Uterus (tissue), 2 donors: ENCODE measurements at regions not wholly inside any gene's neighbourhood (a gene's known extent, or its start where the extent isn't known, plus 50 kb on each side); places are given as distances from the start of the nearest gene placed in this dataset.

Source experiments
- CTCF ChIP-seq, 4 experiments: fragments of 200-600 bp in 2 of 4; fragments of 450-650 bp in 2 of 4; sonication (generic) in 2 of 4; IDR thresholded peaks; one replicate each; pipeline ENCODE4 v1.5.1; 2016 to 2019; ENCODE audit warnings: antibody characterized with exemption in 4 of 4, mild to moderate bottlenecking in 2 of 4, moderate library complexity in 1 of 4
- POLR2A ChIP-seq, 2 donors: fragments of 450-650 bp; IDR thresholded peaks; one replicate each; pipeline ENCODE4 v1.6.1; 2016; ENCODE audit warnings: antibody characterized with exemption in 2 of 2, mild to moderate bottlenecking in 1 of 2, moderate library complexity in 1 of 2

- TF ChIP-seq CTCF (IDR thresholded peaks at IDR 0.05) (no peak), POLR2A (IDR thresholded peaks at IDR 0.05) (no peak)
Observed at GRCh38 chr5:63135291-63135690, 556.7 kb downstream of the LRRC70 start.
